Mesenchymal stem cell (in vitro differentiated cells and primary cell): ENCODE measurements at regions not wholly inside any gene's neighbourhood (a gene's known extent, or its start where the extent isn't known, plus 50 kb on each side); places are given as distances from the start of the nearest gene placed in this dataset.
A peak's percentile ranks its signal among the peaks of the same experiment; 100 is the strongest.

Experiments
- DNase-seq: peaks from one replicate; pipeline ENCODE4 v3.0.0-alpha.2; 2013
- H2AFZ ChIP-seq: one replicate; pipeline ENCODE4 v1.6.1; 2013; ENCODE audit warnings: low read depth, mild to moderate bottlenecking, control low read depth, inconsistent platforms, low read length, moderate library complexity
- H2AK5ac ChIP-seq: 2 replicates; pipeline ENCODE4 v1.6.1; 2013; ENCODE audit warnings: low read length, moderate library complexity, mild to moderate bottlenecking, inconsistent platforms; ENCODE audit not compliant: severe bottlenecking
- H2BK120ac ChIP-seq: one replicate; pipeline ENCODE4 v1.6.1; 2013; ENCODE audit warnings: low read depth, mild to moderate bottlenecking, inconsistent platforms, low read length, moderate library complexity
- H2BK12ac ChIP-seq, 2 experiments: one replicate each; pipeline ENCODE4 v1.6.1; 2013; ENCODE audit warnings: inconsistent platforms in 2 of 2, low read length in 2 of 2, mild to moderate bottlenecking in 2 of 2, moderate library complexity in 2 of 2, control low read depth in 1 of 2
- H2BK15ac ChIP-seq: one replicate; pipeline ENCODE4 v1.6.1; 2013; ENCODE audit warnings: mild to moderate bottlenecking, low read depth, inconsistent platforms; ENCODE audit not compliant: poor library complexity, severe bottlenecking
- H2BK5ac ChIP-seq: 2 replicates; pipeline ENCODE4 v1.6.1; 2013; ENCODE audit warnings: low read depth, mild to moderate bottlenecking, low read length, control low read depth, inconsistent platforms; ENCODE audit not compliant: poor library complexity, severe bottlenecking
- H3K14ac ChIP-seq, 2 experiments: one replicate each; pipeline ENCODE4 v1.6.1; 2013; ENCODE audit warnings: inconsistent platforms in 2 of 2, low read length in 2 of 2, control low read depth in 1 of 2, mild to moderate bottlenecking in 1 of 2, moderate library complexity in 1 of 2
- H3K18ac ChIP-seq, 2 experiments: one replicate each; pipeline ENCODE4 v1.6.1; 2013; ENCODE audit warnings: inconsistent platforms in 2 of 2, low read length in 2 of 2, control low read depth in 1 of 2, low read depth in 1 of 2, mild to moderate bottlenecking in 1 of 2
- H3K23ac ChIP-seq, 2 experiments: one replicate each; pipeline ENCODE4 v1.6.1; 2013; ENCODE audit warnings: inconsistent platforms in 2 of 2, low read length in 2 of 2, mild to moderate bottlenecking in 2 of 2, moderate library complexity in 2 of 2, control low read depth in 1 of 2
- H3K27ac ChIP-seq: 2 replicates; pipeline ENCODE4 v1.5.1; 2013; ENCODE audit warnings: mild to moderate bottlenecking, moderate library complexity, low read length, control low read depth, inconsistent platforms; ENCODE audit not compliant: poor library complexity, severe bottlenecking
- H3K27me3 ChIP-seq, 2 experiments: 2 replicates each; pipeline versions ENCODE4 v1.6.1 to v1.7.0; 2013; ENCODE audit warnings: low read length in 2 of 2, mild to moderate bottlenecking in 2 of 2, moderate library complexity in 2 of 2, control low read depth in 1 of 2, inconsistent platforms in 1 of 2; ENCODE audit not compliant: control insufficient read depth in 1 of 2, insufficient read depth in 1 of 2
- H3K36me3 ChIP-seq, 2 experiments: 2 replicates each; pipeline versions ENCODE4 v1.6.1 to v1.7.0; 2013; ENCODE audit warnings: low read length in 2 of 2, control low read depth in 1 of 2, inconsistent platforms in 1 of 2, low read depth in 1 of 2, mild to moderate bottlenecking in 1 of 2; ENCODE audit not compliant: insufficient read depth in 2 of 2, control insufficient read depth in 1 of 2
- H3K4ac ChIP-seq, 2 experiments: one replicate each; pipeline ENCODE4 v1.6.1; 2013; ENCODE audit warnings: inconsistent platforms in 2 of 2, low read length in 2 of 2, mild to moderate bottlenecking in 2 of 2, moderate library complexity in 2 of 2, control low read depth in 1 of 2, low read depth in 1 of 2
- H3K4me1 ChIP-seq: 2 replicates; pipeline ENCODE4 v1.6.1; 2013; ENCODE audit warnings: low read depth, low read length, control low read depth; ENCODE audit not compliant: control insufficient read depth, insufficient read depth
- H3K4me2 ChIP-seq: 2 replicates; pipeline ENCODE4 v1.6.1; 2013; ENCODE audit warnings: low read length, mild to moderate bottlenecking, inconsistent platforms; ENCODE audit not compliant: poor library complexity, severe bottlenecking
- H3K4me3 ChIP-seq, 2 experiments: 2 replicates each; pipeline versions ENCODE4 v1.5.1 to v1.7.0; 2013; ENCODE audit warnings: low read length in 2 of 2, mild to moderate bottlenecking in 2 of 2, control low read depth in 1 of 2, low read depth in 1 of 2; ENCODE audit not compliant: insufficient read depth in 1 of 2
- H3K79me1 ChIP-seq: replicated peaks from 2 replicates; pipeline ENCODE4 v1.6.1; 2013; ENCODE audit warnings: mild to moderate bottlenecking, control low read depth, low read length, inconsistent platforms; ENCODE audit not compliant: poor library complexity, severe bottlenecking
- H3K9ac ChIP-seq: 2 replicates; pipeline ENCODE4 v1.7.0; 2013; ENCODE audit warnings: mild to moderate bottlenecking, low read length, moderate library complexity
- H3K9me3 ChIP-seq: 2 replicates; pipeline ENCODE4 v1.7.0; 2013; ENCODE audit warnings: mild to moderate bottlenecking, low read length; ENCODE audit not compliant: control insufficient read depth
- H4K8ac ChIP-seq: one replicate; pipeline ENCODE4 v1.6.1; 2013; ENCODE audit warnings: inconsistent platforms, mild to moderate bottlenecking, low read length, moderate library complexity
- H4K91ac ChIP-seq: one replicate; pipeline ENCODE4 v1.6.1; 2013; ENCODE audit warnings: mild to moderate bottlenecking, low read length, inconsistent platforms
- WGBS: methylation state at CpG from one replicate; pipeline ENCODE4 v1.1.7; 2013; ENCODE audit warnings: mixed read lengths; 5-methylcytosine and 5-hydroxymethylcytosine counted together

GRCh38 chr15:96619174-96619573 lies 288.7 kb downstream of the NR2F2 start:
- H3K14ac ChIP-seq: no peak overlapping the region
- no peak overlapping the region for H3K4me2 ChIP-seq
- no peak overlapping the region for H2AK5ac ChIP-seq
- H2BK12ac ChIP-seq: no peak overlapping the region
- H2BK120ac ChIP-seq: no peak overlapping the region
- H3K4ac ChIP-seq: no peak overlapping the region
- H4K8ac ChIP-seq: no peak overlapping the region
- H3K23ac ChIP-seq: no peak overlapping the region
- H2BK15ac ChIP-seq: no peak overlapping the region
- no peak overlapping the region for H3K18ac ChIP-seq
- no peaks in the 10 kb centered on the region for H3K4me1 ChIP-seq
- no peak for DNase-seq
- no peak overlapping the region for H2AFZ ChIP-seq
- H3K27ac ChIP-seq: no peak overlapping the region
- 53% methylated on average over 6 of the region's 6 CpGs for WGBS
- H3K4me3 ChIP-seq: no peak overlapping the region
- H3K9ac ChIP-seq: no peak overlapping the region
- no peaks in the 10 kb centered on the region for H3K36me3 ChIP-seq
- H3K27me3 ChIP-seq: no peaks in the 10 kb centered on the region
- no peak overlapping the region for H2BK5ac ChIP-seq
- H3K9me3 ChIP-seq: peaks cover 10% of the 10 kb centered on the region
- no peaks in the 10 kb centered on the region for H3K79me1 ChIP-seq
- H4K91ac ChIP-seq: no peak overlapping the region

DNA sequence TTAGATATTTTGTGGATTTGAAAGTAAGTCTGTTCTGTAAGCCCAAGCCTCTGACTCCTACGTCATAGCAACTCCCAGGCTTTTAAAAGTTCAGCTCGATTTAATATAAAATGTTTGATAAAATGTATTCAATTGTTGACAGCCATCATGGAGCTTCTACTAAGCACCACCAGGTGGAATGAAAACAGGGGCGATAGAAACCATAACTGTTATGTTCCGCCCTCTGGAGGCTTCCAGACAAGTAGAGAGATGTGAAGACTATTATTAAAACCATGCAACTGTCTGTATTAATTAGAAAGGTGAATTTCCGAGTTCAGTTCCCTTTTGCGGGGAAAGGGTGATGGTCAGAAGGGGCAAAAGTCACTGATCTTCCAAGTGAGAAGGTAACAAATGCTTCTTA lies 292.2 kb downstream of the NR2F2 start:
- Histone ChIP-seq H3K27me3 (no peaks in the 10 kb centered on the region), H4K8ac (no peak overlapping the region)
- no peak for DNase-seq

DNA sequence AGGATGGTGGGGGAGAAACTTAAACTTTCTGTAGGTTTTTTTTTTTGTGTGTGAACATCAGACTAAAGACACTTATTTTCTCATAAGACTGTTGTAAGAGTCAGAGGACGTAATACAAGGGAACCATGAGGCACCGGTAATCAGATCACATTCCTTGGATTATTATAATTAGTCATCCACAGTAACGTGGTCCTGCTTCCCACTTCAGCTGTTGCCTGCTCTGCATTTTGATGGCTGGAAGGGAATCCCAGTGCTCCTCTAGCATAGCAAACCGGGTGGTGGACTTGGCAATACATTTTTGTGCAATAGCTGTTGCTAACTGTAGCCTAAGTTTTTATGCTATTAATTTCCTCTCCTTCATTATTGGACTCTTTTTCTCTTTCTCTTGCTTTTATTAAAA lies 294.8 kb downstream of the NR2F2 start:
- Histone ChIP-seq H2AFZ (no peak overlapping the region), H2BK5ac (no peak overlapping the region), H3K27me3 (no peaks in the 10 kb centered on the region), H3K4me2 (no peak overlapping the region), H3K4me1 (no peaks in the 10 kb centered on the region), H3K14ac (no peak overlapping the region), H3K23ac (no peak overlapping the region), H2BK12ac (no peak overlapping the region), H3K27ac (no peak overlapping the region), H4K91ac (no peak overlapping the region), H3K18ac (no peak overlapping the region), H3K9me3 (no peaks in the 10 kb centered on the region), H4K8ac (no peak overlapping the region), H3K4ac (no peak overlapping the region), H3K4me3 (no peak overlapping the region), H2AK5ac (no peak overlapping the region), H2BK15ac (no peak overlapping the region), H3K9ac (no peak overlapping the region), H3K36me3 (no peaks in the 10 kb centered on the region), H2BK120ac (no peak overlapping the region), H3K79me1 (no peaks in the 10 kb centered on the region)
- peak; percentile 8 for DNase-seq
- 62% methylated on average over 3 of the region's 4 CpGs for WGBS

More for the DNA sequence above, 292.2 kb downstream of the NR2F2 start:
- Histone ChIP-seq H3K4me3 (no peak overlapping the region), H2AFZ (no peak overlapping the region), H3K9me3 (no peaks in the 10 kb centered on the region), H3K27ac (no peak overlapping the region), H3K4me2 (no peak overlapping the region), H2AK5ac (no peak overlapping the region), H3K4me1 (no peaks in the 10 kb centered on the region), H3K36me3 (no peaks in the 10 kb centered on the region), H2BK15ac (no peak overlapping the region), H3K23ac (no peak overlapping the region), H2BK12ac (no peak overlapping the region), H3K4ac (no peak overlapping the region), H4K91ac (no peak overlapping the region), H2BK120ac (no peak overlapping the region), H3K18ac (no peak overlapping the region), H3K9ac (no peak overlapping the region), H2BK5ac (no peak overlapping the region), H3K14ac (no peak overlapping the region), H3K79me1 (no peaks in the 10 kb centered on the region)
- WGBS: 93% methylated on average over 5 of the region's 6 CpGs

GRCh38 chr15:96627031-96627568 lies 296.6 kb downstream of the NR2F2 start:
- H3K27ac ChIP-seq: no peak overlapping the region
- no peak overlapping the region for H3K14ac ChIP-seq
- H3K23ac ChIP-seq: no peak overlapping the region
- H4K8ac ChIP-seq: no peak overlapping the region
- no peak overlapping the region for H2AFZ ChIP-seq
- no peak for DNase-seq
- H3K27me3 ChIP-seq: no peaks in the 10 kb centered on the region
- no peak overlapping the region for H4K91ac ChIP-seq
- no peak overlapping the region for H3K4me3 ChIP-seq
- H2BK120ac ChIP-seq: no peak overlapping the region
- no peaks in the 10 kb centered on the region for H3K79me1 ChIP-seq
- H3K9me3 ChIP-seq: no peaks in the 10 kb centered on the region
- H2BK12ac ChIP-seq: no peak overlapping the region
- no peak overlapping the region for H3K18ac ChIP-seq
- no peak overlapping the region for H3K9ac ChIP-seq
- H3K4ac ChIP-seq: no peak overlapping the region
- WGBS: 62% methylated on average over 13 of the region's 13 CpGs
- H3K4me1 ChIP-seq: no peaks in the 10 kb centered on the region
- no peak overlapping the region for H2BK5ac ChIP-seq
- H2AK5ac ChIP-seq: no peak overlapping the region
- no peaks in the 10 kb centered on the region for H3K36me3 ChIP-seq
- H2BK15ac ChIP-seq: no peak overlapping the region
- H3K4me2 ChIP-seq: no peak overlapping the region
